OCI-LY3 (cell line): ENCODE measurements at regions not wholly inside any gene's neighbourhood (a gene's known extent, or its start where the extent isn't known, plus 50 kb on each side); places are given as distances from the start of the nearest gene placed in this dataset.

ENCODE experiments used
- CTCF ChIP-seq: fragments of 200-600, 300-600 bp; sonication (generic); IDR thresholded peaks from 2 replicates; pipeline ENCODE4 v1.5.1; 2014; ENCODE audit warnings: antibody characterized with exemption, low read length, low read depth
- EZH2phosphoT487 ChIP-seq: fragments of 200-600 bp; shearing (Covaris generic); IDR thresholded peaks from 2 replicates; pipeline ENCODE4 v1.6.1; 2018; ENCODE audit warnings: antibody characterized with exemption, mixed run types, low read depth

DNA sequence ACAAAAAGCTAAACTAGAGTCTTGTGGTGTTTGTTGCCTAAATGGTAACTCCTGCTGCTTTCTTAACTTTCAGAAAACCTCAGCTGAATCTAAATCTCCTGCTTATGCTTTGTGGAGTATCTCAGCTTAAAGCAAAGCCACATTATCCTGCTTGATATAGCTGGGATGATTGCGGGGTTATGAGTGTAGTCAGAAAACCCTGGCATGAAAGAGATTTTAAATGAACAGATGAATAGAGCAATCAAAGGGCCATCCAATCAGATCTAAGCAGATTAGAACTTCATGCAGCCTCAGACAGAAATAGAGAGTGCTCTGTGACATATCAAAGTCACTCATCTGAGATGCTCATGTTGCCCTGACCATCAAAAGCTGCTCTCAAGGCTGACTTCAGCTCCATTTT is 305.5 kb downstream of the DMRT2 start:
- TF ChIP-seq CTCF: no peak
- TF ChIP-seq EZH2phosphoT487: no peak
